Lower leg skin (tissue), 4 donors: ENCODE measurements at regions not wholly inside any gene's neighbourhood (a gene's known extent, or its start where the extent isn't known, plus 50 kb on each side); places are given as distances from the start of the nearest gene placed in this dataset.

Source experiments
- DNase-seq, 2 donors: peaks; one replicate each; pipeline ENCODE4 v3.0.0-alpha.2; 2019; ENCODE audit warnings: low spot score in 2 of 2
- H3K4me3 ChIP-seq: fragments of 200-600 bp; sonication (generic); 2 replicates; pipeline ENCODE4 v1.5.1; 2017; ENCODE audit warnings: mild to moderate bottlenecking, low read depth; ENCODE audit not compliant: poor library complexity, severe bottlenecking
- CTCF ChIP-seq, 3 donors: fragments of 450-650 bp; IDR thresholded peaks; one replicate each; pipeline ENCODE4 v1.5.1; 2016; ENCODE audit warnings: antibody characterized with exemption in 3 of 3, mild to moderate bottlenecking in 3 of 3, moderate library complexity in 2 of 3
- POLR2A ChIP-seq, 2 donors: fragments of 450-650 bp; IDR thresholded peaks; one replicate each; pipeline ENCODE4 v1.6.1; 2016 to 2017; ENCODE audit warnings: antibody characterized with exemption in 2 of 2, mild to moderate bottlenecking in 1 of 2, moderate library complexity in 1 of 2
- WGBS, 2 donors: methylation state at CpG; one replicate each; pipeline ENCODE4 v1.1.5; 2018; 5-methylcytosine and 5-hydroxymethylcytosine counted together
- intact Hi-C: fragments of 100-400 bp; cut with DNase I; formaldehyde crosslinking; loops from one replicate; pipeline ENCODE4 v1.15.0; 2023; ENCODE audit warnings: low total_unique reads

GRCh38 chr10:78476156-78476555 lies 442.5 kb downstream of the RPS24 start:
- TF ChIP-seq POLR2A (IDR thresholded peaks at IDR 0.05) = no peak
- no peak for TF ChIP-seq CTCF (IDR thresholded peaks at IDR 0.05)
- intact Hi-C loops = no loop called here
- H3K4me3 ChIP-seq = no peak overlapping the region
- DNase-seq = no peak
- 84 to 88% methylated on average over 8 of the region's 8 CpGs for WGBS, 2 donors

- no peak for TF ChIP-seq CTCF (IDR thresholded peaks at IDR 0.05)
- TF ChIP-seq POLR2A (IDR thresholded peaks at IDR 0.05) = no peak
- DNase-seq = no peak
- 73 to 76% methylated on average over 6 of the region's 6 CpGs for WGBS, 2 donors
- no peak overlapping the region for H3K4me3 ChIP-seq
- intact Hi-C loops = no loop called here
These were observed 443.2 kb downstream of the RPS24 start for GRCh38 chr10:78476844-78477243.

GRCh38 chr10:78478919-78479318 lies 445.3 kb downstream of the RPS24 start:
- H3K4me3 ChIP-seq = no peak overlapping the region
- DNase-seq = no peak
- intact Hi-C loops = no loop called here
- WGBS, 2 donors = 82 to 94% methylated on average over 5 of the region's 5 CpGs
- no peak for TF ChIP-seq POLR2A (IDR thresholded peaks at IDR 0.05)
- no peak for TF ChIP-seq CTCF (IDR thresholded peaks at IDR 0.05)

- intact Hi-C loops = no loop called here
- WGBS, 2 donors = 80 to 91% methylated on average over 3 of the region's 3 CpGs
- TF ChIP-seq CTCF (IDR thresholded peaks at IDR 0.05) (no peak), POLR2A (IDR thresholded peaks at IDR 0.05) (no peak)
- no peak overlapping the region for H3K4me3 ChIP-seq
- DNase-seq = no peak
These were observed 445.8 kb downstream of the RPS24 start for GRCh38 chr10:78479467-78479866.

- intact Hi-C loops = no loop called here
- H3K4me3 ChIP-seq = no peak overlapping the region
- TF ChIP-seq POLR2A (IDR thresholded peaks at IDR 0.05) = no peak
- TF ChIP-seq CTCF (IDR thresholded peaks at IDR 0.05) = no peak
- 75 to 83% methylated on average over 3 of the region's 3 CpGs for WGBS, 2 donors
- DNase-seq = no peak
These were observed 448.2 kb downstream of the RPS24 start for GRCh38 chr10:78481842-78482241.

GRCh38 chr10:78483641-78484040 lies 450.0 kb downstream of the RPS24 start:
- no peak overlapping the region for H3K4me3 ChIP-seq
- TF ChIP-seq POLR2A (IDR thresholded peaks at IDR 0.05) (no peak), CTCF (IDR thresholded peaks at IDR 0.05) (no peak)
- WGBS, 2 donors = 78 to 90% methylated on average over 3 of the region's 3 CpGs
- no peak for DNase-seq
- intact Hi-C loops = no loop called here
